ENCODE measurements at regions not wholly inside any gene's neighbourhood (a gene's known extent, or its start where the extent isn't known, plus 50 kb on each side); places are given as distances from the start of the nearest gene placed in this dataset.

GRCh38 chr2:219916281-219916680 is 288.9 kb downstream of the SLC4A3 start:
- no peaks in the 10 kb centered on the region for H3K36me3 ChIP-seq (ENCODE audit: control insufficient read depth, insufficient read depth, low read length)
- no peak overlapping the region for H3K4me2 ChIP-seq (ENCODE audit: low read length)
- no peak overlapping the region for H2BK5ac ChIP-seq (ENCODE audit: low read length)
- H3K56ac ChIP-seq (ENCODE audit: low read length): no peak overlapping the region
- peaks cover 10% of the 10 kb centered on the region for H3K4me1 ChIP-seq (ENCODE audit: control insufficient read depth, low read depth, low read length)
- no peak overlapping the region for H4K5ac ChIP-seq (ENCODE audit: low read length)
- no CpG with 5 or more reads among the region's 6 CpGs for WGBS (ENCODE audit: extremely low coverage, insufficient coverage, low lambda C conversion rate)
- no peak overlapping the region for H3K23ac ChIP-seq (ENCODE audit: low read length)
- H2AK5ac ChIP-seq (ENCODE audit: low read length): no peak overlapping the region
- no peak overlapping the region for H3K18ac ChIP-seq (ENCODE audit: low read length)
- no peak overlapping the region for H3K4me3 ChIP-seq (ENCODE audit: low read length)
- H3K79me1 ChIP-seq (ENCODE audit: low read length): no peaks in the 10 kb centered on the region
- no peak for DNase-seq
- H2BK120ac ChIP-seq (ENCODE audit: low read depth, low read length): no peak overlapping the region
- H3K27ac ChIP-seq (ENCODE audit: low read depth, low read length): no peak overlapping the region
- no peak overlapping the region for H3K9ac ChIP-seq (ENCODE audit: low read length)
- H3K27me3 ChIP-seq (ENCODE audit: insufficient read depth, low read length, poor library complexity): no peaks in the 10 kb centered on the region
- H2BK15ac ChIP-seq (replicated peaks; ENCODE audit: low read depth): no peak overlapping the region
- no peak overlapping the region for H3K4ac ChIP-seq (ENCODE audit: low read depth, low read length)
- H3K79me2 ChIP-seq (ENCODE audit: control insufficient read depth, insufficient read depth, low read length): no peaks in the 10 kb centered on the region
- no peak overlapping the region for H4K8ac ChIP-seq (ENCODE audit: low read depth, low read length)

- no peak overlapping the region for H3K4me2 ChIP-seq (ENCODE audit: low read length)
- H4K8ac ChIP-seq (ENCODE audit: low read depth, low read length): no peak overlapping the region
- peaks cover 7% of the 10 kb centered on the region for H3K4me1 ChIP-seq (ENCODE audit: control insufficient read depth, low read depth, low read length)
- no CpG with 5 or more reads among the region's 3 CpGs for WGBS (ENCODE audit: extremely low coverage, insufficient coverage, low lambda C conversion rate)
- no peak overlapping the region for H3K56ac ChIP-seq (ENCODE audit: low read length)
- H3K9ac ChIP-seq (ENCODE audit: low read length): no peak overlapping the region
- H3K36me3 ChIP-seq (ENCODE audit: control insufficient read depth, insufficient read depth, low read length): no peaks in the 10 kb centered on the region
- no peaks in the 10 kb centered on the region for H3K79me1 ChIP-seq (ENCODE audit: low read length)
- DNase-seq: peak; percentile 74
- H3K23ac ChIP-seq (ENCODE audit: low read length): no peak overlapping the region
- no peak overlapping the region for H3K27ac ChIP-seq (ENCODE audit: low read depth, low read length)
- no peak overlapping the region for H2AK5ac ChIP-seq (ENCODE audit: low read length)
- H3K27me3 ChIP-seq (ENCODE audit: insufficient read depth, low read length, poor library complexity): no peaks in the 10 kb centered on the region
- no peaks in the 10 kb centered on the region for H3K79me2 ChIP-seq (ENCODE audit: control insufficient read depth, insufficient read depth, low read length)
- H2BK5ac ChIP-seq (ENCODE audit: low read length): no peak overlapping the region
- no peak overlapping the region for H3K4ac ChIP-seq (ENCODE audit: low read depth, low read length)
- H3K4me3 ChIP-seq (ENCODE audit: low read length): no peak overlapping the region
- H3K18ac ChIP-seq (ENCODE audit: low read length): no peak overlapping the region
- H2BK120ac ChIP-seq (ENCODE audit: low read depth, low read length): no peak overlapping the region
- H4K5ac ChIP-seq (ENCODE audit: low read length): no peak overlapping the region
- no peak overlapping the region for H2BK15ac ChIP-seq (replicated peaks; ENCODE audit: low read depth)
Observed at GRCh38 chr2:219916726-219917440, 289.5 kb downstream of the SLC4A3 start.

GRCh38 chr2:219918254-219918653 is 290.8 kb downstream of the SLC4A3 start:
- no peak overlapping the region for H2BK120ac ChIP-seq (ENCODE audit: low read depth, low read length)
- H3K79me1 ChIP-seq (ENCODE audit: low read length): no peaks in the 10 kb centered on the region
- no peaks in the 10 kb centered on the region for H3K36me3 ChIP-seq (ENCODE audit: control insufficient read depth, insufficient read depth, low read length)
- H3K27me3 ChIP-seq (ENCODE audit: insufficient read depth, low read length, poor library complexity): no peaks in the 10 kb centered on the region
- H3K4me3 ChIP-seq (ENCODE audit: low read length): no peak overlapping the region
- no peak overlapping the region for H4K8ac ChIP-seq (ENCODE audit: low read depth, low read length)
- H4K5ac ChIP-seq (ENCODE audit: low read length): no peak overlapping the region
- no peak overlapping the region for H2AK5ac ChIP-seq (ENCODE audit: low read length)
- H3K23ac ChIP-seq (ENCODE audit: low read length): no peak overlapping the region
- DNase-seq: no peak
- H3K4me1 ChIP-seq (ENCODE audit: control insufficient read depth, low read depth, low read length): peaks cover 5% of the 10 kb centered on the region
- H3K56ac ChIP-seq (ENCODE audit: low read length): no peak overlapping the region
- no CpG with 5 or more reads among the region's 3 CpGs for WGBS (ENCODE audit: extremely low coverage, insufficient coverage, low lambda C conversion rate)
- no peak overlapping the region for H3K9ac ChIP-seq (ENCODE audit: low read length)
- no peak overlapping the region for H2BK5ac ChIP-seq (ENCODE audit: low read length)
- no peak overlapping the region for H3K4me2 ChIP-seq (ENCODE audit: low read length)
- no peak overlapping the region for H3K27ac ChIP-seq (ENCODE audit: low read depth, low read length)
- H3K79me2 ChIP-seq (ENCODE audit: control insufficient read depth, insufficient read depth, low read length): no peaks in the 10 kb centered on the region
- H3K4ac ChIP-seq (ENCODE audit: low read depth, low read length): no peak overlapping the region
- no peak overlapping the region for H2BK15ac ChIP-seq (replicated peaks; ENCODE audit: low read depth)
- H3K18ac ChIP-seq (ENCODE audit: low read length): no peak overlapping the region

GRCh38 chr2:219918944-219919343 is 291.5 kb downstream of the SLC4A3 start:
- Histone ChIP-seq H4K5ac (ENCODE audit: low read length) (no peak overlapping the region), H3K79me1 (ENCODE audit: low read length) (no peaks in the 10 kb centered on the region), H2AK5ac (ENCODE audit: low read length) (no peak overlapping the region), H2BK15ac (replicated peaks; ENCODE audit: low read depth) (no peak overlapping the region), H3K27ac (ENCODE audit: low read depth, low read length) (no peak overlapping the region), H2BK5ac (ENCODE audit: low read length) (no peak overlapping the region), H3K79me2 (ENCODE audit: control insufficient read depth, insufficient read depth, low read length) (no peaks in the 10 kb centered on the region), H3K27me3 (ENCODE audit: insufficient read depth, low read length, poor library complexity) (no peaks in the 10 kb centered on the region), H3K4me1 (ENCODE audit: control insufficient read depth, low read depth, low read length) (peaks cover 5% of the 10 kb centered on the region), H3K18ac (ENCODE audit: low read length) (no peak overlapping the region), H3K4me3 (ENCODE audit: low read length) (no peak overlapping the region), H3K23ac (ENCODE audit: low read length) (no peak overlapping the region), H2BK120ac (ENCODE audit: low read depth, low read length) (no peak overlapping the region), H3K4ac (ENCODE audit: low read depth, low read length) (no peak overlapping the region), H3K56ac (ENCODE audit: low read length) (no peak overlapping the region), H3K9ac (ENCODE audit: low read length) (no peak overlapping the region), H3K36me3 (ENCODE audit: control insufficient read depth, insufficient read depth, low read length) (no peaks in the 10 kb centered on the region), H3K4me2 (ENCODE audit: low read length) (no peak overlapping the region), H4K8ac (ENCODE audit: low read depth, low read length) (no peak overlapping the region)
- WGBS (ENCODE audit: extremely low coverage, insufficient coverage, low lambda C conversion rate): no CpG with 5 or more reads among the region's 4 CpGs
- no peak for DNase-seq

- H3K23ac ChIP-seq (ENCODE audit: low read length): no peak overlapping the region
- WGBS (ENCODE audit: extremely low coverage, insufficient coverage, low lambda C conversion rate): no CpG with 5 or more reads among the region's 4 CpGs
- no peaks in the 10 kb centered on the region for H3K79me1 ChIP-seq (ENCODE audit: low read length)
- H2AK5ac ChIP-seq (ENCODE audit: low read length): no peak overlapping the region
- no peak overlapping the region for H3K4me3 ChIP-seq (ENCODE audit: low read length)
- H2BK120ac ChIP-seq (ENCODE audit: low read depth, low read length): no peak overlapping the region
- no peak overlapping the region for H3K9ac ChIP-seq (ENCODE audit: low read length)
- DNase-seq: no peak
- peaks cover 5% of the 10 kb centered on the region for H3K4me1 ChIP-seq (ENCODE audit: control insufficient read depth, low read depth, low read length)
- H2BK5ac ChIP-seq (ENCODE audit: low read length): no peak overlapping the region
- H4K8ac ChIP-seq (ENCODE audit: low read depth, low read length): no peak overlapping the region
- no peak overlapping the region for H3K4ac ChIP-seq (ENCODE audit: low read depth, low read length)
- no peak overlapping the region for H3K56ac ChIP-seq (ENCODE audit: low read length)
- no peak overlapping the region for H3K4me2 ChIP-seq (ENCODE audit: low read length)
- no peaks in the 10 kb centered on the region for H3K79me2 ChIP-seq (ENCODE audit: control insufficient read depth, insufficient read depth, low read length)
- H3K27me3 ChIP-seq (ENCODE audit: insufficient read depth, low read length, poor library complexity): no peaks in the 10 kb centered on the region
- H3K36me3 ChIP-seq (ENCODE audit: control insufficient read depth, insufficient read depth, low read length): no peaks in the 10 kb centered on the region
- no peak overlapping the region for H2BK15ac ChIP-seq (replicated peaks; ENCODE audit: low read depth)
- H3K27ac ChIP-seq (ENCODE audit: low read depth, low read length): no peak overlapping the region
- no peak overlapping the region for H4K5ac ChIP-seq (ENCODE audit: low read length)
- H3K18ac ChIP-seq (ENCODE audit: low read length): no peak overlapping the region
Observed at GRCh38 chr2:219919506-219919905, 292.1 kb downstream of the SLC4A3 start.

- H3K36me3 ChIP-seq (ENCODE audit: control insufficient read depth, insufficient read depth, low read length): no peaks in the 10 kb centered on the region
- H4K5ac ChIP-seq (ENCODE audit: low read length): no peak overlapping the region
- no peak overlapping the region for H3K18ac ChIP-seq (ENCODE audit: low read length)
- WGBS (ENCODE audit: extremely low coverage, insufficient coverage, low lambda C conversion rate): no CpG with 5 or more reads among the region's 5 CpGs
- DNase-seq: no peak
- H2BK120ac ChIP-seq (ENCODE audit: low read depth, low read length): no peak overlapping the region
- no peaks in the 10 kb centered on the region for H3K79me2 ChIP-seq (ENCODE audit: control insufficient read depth, insufficient read depth, low read length)
- H2BK15ac ChIP-seq (replicated peaks; ENCODE audit: low read depth): no peak overlapping the region
- H3K4me1 ChIP-seq (ENCODE audit: control insufficient read depth, low read depth, low read length): no peaks in the 10 kb centered on the region
- H3K56ac ChIP-seq (ENCODE audit: low read length): no peak overlapping the region
- no peak overlapping the region for H2BK5ac ChIP-seq (ENCODE audit: low read length)
- no peak overlapping the region for H4K8ac ChIP-seq (ENCODE audit: low read depth, low read length)
- H3K23ac ChIP-seq (ENCODE audit: low read length): no peak overlapping the region
- H2AK5ac ChIP-seq (ENCODE audit: low read length): no peak overlapping the region
- no peak overlapping the region for H3K4me2 ChIP-seq (ENCODE audit: low read length)
- H3K79me1 ChIP-seq (ENCODE audit: low read length): no peaks in the 10 kb centered on the region
- H3K27me3 ChIP-seq (ENCODE audit: insufficient read depth, low read length, poor library complexity): no peaks in the 10 kb centered on the region
- no peak overlapping the region for H3K4ac ChIP-seq (ENCODE audit: low read depth, low read length)
- no peak overlapping the region for H3K27ac ChIP-seq (ENCODE audit: low read depth, low read length)
- no peak overlapping the region for H3K9ac ChIP-seq (ENCODE audit: low read length)
- no peak overlapping the region for H3K4me3 ChIP-seq (ENCODE audit: low read length)
Observed at GRCh38 chr2:219929835-219930234, 302.4 kb downstream of the SLC4A3 start.

Data from mesendoderm (in vitro differentiated cells).